Stimulated activated CD4-positive, alpha-beta T cell treated with anti-CD3 and anti-CD28 coated beads, Interleukin-2, amount 100 ng/mL, for 4 hours (primary cell): ENCODE measurements at regions not wholly inside any gene's neighbourhood (a gene's known extent, or its start where the extent isn't known, plus 50 kb on each side); places are given as distances from the start of the nearest gene placed in this dataset.
"Not testable (repeated sequence)": the region's sequence is repeated elsewhere in the genome, so short reads cannot be mapped to it uniquely, and the experiment has no call there.

Source experiments
- DNase-seq: peaks from one replicate; pipeline ENCODE4 v3.0.0-alpha.2; 2020; ENCODE audit warnings: low read depth

DNA sequence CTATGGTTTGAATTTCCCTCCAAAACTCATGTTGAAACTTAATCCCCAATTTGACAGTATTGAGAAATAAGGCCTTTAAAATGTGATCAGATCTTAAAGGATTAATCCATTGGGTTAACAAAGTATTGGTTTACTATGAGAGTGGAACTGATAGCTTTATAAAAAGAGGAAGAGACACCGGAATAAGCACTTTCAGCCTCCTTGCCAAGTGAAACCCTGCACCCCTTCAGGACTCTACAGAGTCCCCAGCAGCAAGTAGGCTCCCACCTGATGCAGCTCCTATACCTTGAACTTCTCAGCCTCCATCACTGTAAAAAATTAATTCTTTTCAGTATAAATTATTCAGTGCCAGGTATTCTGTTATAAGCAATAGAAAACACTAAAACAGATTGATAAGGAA lies 348.3 kb downstream of the CGGBP1 start:
- no peak for DNase-seq

DNA sequence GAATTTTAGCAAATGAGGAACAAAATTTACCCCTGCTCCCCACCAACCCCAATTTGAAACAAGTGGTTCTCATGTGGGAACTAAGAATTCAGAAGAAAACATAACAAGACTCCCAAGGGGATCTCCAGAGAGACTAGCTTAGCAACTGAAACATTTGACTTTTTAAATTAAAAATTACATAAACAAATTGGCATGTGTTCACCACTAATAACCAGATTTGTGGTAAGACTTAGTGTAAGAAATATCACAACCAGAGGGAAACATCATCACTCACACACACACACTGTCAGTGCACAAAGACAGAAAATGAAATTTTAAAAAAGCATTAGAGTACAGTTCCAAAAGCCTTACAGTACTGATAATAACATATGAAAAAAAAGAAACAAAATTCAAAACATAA lies 348.8 kb downstream of the CGGBP1 start:
- no peak for DNase-seq

GRCh38 chr3:87706176-87706575 lies 352.6 kb downstream of the CGGBP1 start:
- DNase-seq: no peak

GRCh38 chr3:87702600-87702999 lies 356.2 kb downstream of the CGGBP1 start:
- DNase-seq: no peak

- no peak for DNase-seq
Measured at GRCh38 chr3:87696124-87697013, 362.4 kb downstream of the CGGBP1 start.

GRCh38 chr3:87694678-87695077 lies 364.1 kb downstream of the CGGBP1 start:
- no peak for DNase-seq

- DNase-seq: no peak
Measured at GRCh38 chr3:87691109-87691508, 367.7 kb downstream of the CGGBP1 start.

- DNase-seq: not testable (repeated sequence)
Measured at GRCh38 chr3:87678984-87679660, 379.7 kb downstream of the CGGBP1 start.

GRCh38 chr3:87674397-87675161 lies 384.2 kb downstream of the CGGBP1 start:
- DNase-seq: no peak

DNA sequence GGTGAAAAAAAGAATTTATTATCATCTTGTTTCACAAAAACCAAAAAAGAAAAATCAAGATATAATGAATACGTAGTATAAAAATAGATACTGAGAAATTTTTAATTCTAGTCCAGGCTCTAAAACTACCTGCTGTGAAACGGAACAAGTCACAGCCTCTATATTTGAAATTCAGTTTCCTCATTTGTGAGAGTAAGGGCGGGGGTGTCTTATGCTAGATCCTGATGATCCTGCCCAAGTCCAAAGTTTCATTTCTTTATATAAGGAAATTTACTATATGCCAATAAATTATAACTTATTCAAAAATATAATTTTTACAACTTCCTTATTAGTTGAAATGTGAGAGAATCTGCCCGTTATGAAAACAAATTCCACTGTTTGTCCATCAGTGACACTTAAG lies 385.7 kb downstream of the CGGBP1 start:
- no peak for DNase-seq

DNA sequence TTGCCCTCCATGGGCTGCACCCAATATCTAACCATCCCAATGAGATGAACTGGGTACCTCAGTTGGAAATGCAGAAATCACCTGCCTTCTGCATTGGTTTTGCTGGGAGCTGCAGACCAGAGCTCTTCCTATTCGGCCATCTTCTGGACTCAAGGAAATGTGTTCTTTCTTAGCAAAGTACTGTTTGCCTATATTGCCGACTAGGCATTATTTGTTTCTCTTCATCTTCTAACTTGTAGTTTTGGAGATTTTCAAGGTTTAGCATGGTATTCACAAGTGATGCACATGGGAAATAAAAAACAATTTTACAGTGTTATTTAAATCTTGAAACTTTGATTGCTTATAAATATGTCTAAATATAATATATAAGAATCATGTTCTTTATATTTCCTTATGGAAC lies 377.8 kb upstream of the POU1F1 start:
- no peak for DNase-seq

DNA sequence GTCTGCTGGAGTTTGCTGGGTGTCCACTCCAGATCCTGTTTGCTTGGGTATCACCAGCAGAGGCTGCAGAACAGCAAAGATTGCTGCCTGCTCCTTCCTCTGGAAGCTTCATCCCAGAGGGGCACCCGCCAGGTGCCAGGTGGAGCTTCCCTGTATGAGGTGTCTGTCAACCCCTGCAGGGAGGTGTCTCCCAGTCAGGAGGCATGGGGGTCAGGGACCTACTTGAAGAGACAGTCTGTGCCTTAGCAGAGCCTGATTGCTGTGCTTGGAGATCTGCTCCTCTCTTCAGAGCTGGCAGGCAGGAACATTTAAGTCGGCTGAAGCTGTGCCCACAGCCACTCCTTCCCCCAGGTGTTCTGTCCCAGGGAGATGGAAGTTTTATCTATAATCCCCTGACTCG lies 376.8 kb upstream of the POU1F1 start:
- DNase-seq: not testable (repeated sequence)

DNA sequence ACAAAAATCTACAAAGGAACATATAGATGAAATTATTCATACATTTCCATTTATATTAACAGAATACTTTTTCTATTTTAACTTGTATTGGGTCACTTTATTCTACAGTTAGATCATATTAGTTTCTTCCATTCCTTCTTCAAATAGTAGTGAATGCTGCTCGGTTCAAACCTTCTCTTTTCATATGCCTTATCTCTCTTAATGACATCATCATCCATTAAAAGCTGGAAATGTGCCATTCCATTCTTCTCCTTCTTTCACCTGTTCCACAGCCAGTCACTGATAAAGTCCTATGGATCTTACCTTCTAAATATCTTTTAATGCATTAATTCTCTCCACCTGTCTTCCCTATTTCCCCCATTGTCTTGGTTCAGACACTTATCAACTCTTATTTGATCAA lies 358.0 kb upstream of the POU1F1 start:
- DNase-seq: no peak

DNA sequence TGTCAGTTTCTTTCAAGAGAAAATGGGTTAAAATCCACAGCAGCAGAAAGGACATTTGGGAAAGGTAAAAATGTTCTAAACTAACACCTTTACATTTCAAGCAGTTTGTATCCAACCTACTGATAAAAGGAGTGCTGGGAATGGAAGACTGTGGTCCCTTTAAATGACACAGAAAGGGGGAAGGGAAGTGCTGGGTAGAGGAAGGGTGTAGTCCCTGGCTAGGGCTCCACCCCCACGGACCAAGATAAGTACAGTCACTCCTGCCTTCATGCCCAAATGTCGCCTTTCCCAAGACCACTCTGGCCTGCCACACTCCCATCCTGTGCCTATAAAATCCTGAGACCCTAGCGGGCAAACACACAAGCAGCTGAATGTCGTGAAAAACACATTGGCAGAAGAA lies 350.9 kb upstream of the POU1F1 start:
- DNase-seq: no peak

GRCh38 chr3:87626546-87626945 lies 350.2 kb upstream of the POU1F1 start:
- no peak for DNase-seq

DNA sequence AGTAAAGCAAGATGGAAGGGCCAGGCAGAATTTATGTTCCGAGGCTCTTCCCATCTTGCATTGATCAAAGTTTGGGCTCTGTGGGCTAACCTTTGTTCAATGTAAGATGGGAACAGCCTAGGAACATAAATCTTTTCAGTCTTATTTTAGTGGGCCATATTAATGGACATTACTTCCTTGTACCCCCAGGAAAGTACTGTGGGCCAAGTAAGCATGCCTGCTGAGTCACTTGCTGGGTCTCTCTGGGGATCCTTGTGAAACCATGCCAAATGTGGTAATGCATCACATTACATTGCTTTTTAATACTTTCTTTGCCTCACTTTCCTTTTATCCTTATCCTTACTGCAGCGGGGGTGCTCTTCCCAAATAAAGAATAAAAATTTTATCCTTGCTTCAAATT lies 349.5 kb upstream of the POU1F1 start:
- DNase-seq: no peak

DNA sequence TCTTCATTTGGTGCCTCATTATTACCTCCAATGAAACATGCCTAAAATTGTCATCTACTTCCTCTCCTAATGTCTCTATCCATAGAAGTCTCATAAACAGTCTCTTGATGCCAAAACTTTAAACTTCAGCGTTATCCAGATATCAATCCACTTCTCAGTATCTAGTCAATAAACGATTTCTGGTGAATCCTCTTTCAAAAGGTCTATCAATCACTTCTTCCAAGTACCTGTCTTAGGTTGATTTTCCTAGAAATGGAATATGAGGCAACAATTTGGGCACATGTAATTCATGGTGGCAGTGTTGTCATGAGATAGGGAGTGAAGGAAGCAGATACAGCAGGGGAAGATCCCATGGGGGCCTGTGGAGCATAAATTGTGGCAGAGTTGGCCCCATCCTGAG lies 348.5 kb upstream of the POU1F1 start:
- no peak for DNase-seq

DNA sequence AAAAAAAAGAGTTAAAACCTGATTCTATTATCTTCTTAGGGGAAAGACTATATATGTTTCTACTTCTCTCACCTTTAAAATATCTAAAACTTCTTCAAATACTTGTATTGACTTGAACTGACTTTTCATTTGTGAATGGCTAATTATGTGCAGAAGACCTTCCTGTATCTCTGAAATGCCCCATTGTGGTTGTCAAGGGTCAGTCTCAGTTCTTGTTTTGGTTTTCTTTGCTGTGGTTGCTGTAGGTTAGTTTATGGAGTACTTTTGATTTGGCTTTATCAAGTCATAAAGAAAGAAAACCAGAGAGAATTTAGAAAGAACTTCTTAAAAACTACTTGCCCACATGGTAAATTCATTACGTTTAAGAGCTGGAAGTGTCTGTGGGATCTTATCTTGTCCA lies 345.3 kb upstream of the POU1F1 start:
- DNase-seq: no peak

DNA sequence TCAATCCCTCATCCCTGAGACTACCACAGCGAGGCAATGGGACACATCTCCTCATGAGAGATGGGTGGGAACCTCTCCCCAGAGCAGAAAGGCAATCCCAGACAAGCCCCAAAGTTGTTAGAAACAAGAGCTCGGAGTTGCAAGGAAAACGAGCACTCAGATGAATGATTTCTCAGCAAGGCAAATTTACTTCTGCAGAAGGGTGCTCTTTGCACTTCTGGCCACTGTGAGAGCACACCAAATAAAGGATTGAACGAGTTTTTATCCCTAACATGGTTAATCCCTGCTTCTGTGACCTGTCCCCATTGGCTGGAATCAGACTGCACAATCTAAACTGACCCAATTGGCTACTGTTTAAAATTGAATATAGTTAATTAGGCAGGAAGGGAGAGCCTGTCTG lies 339.1 kb upstream of the POU1F1 start:
- DNase-seq: no peak

DNA sequence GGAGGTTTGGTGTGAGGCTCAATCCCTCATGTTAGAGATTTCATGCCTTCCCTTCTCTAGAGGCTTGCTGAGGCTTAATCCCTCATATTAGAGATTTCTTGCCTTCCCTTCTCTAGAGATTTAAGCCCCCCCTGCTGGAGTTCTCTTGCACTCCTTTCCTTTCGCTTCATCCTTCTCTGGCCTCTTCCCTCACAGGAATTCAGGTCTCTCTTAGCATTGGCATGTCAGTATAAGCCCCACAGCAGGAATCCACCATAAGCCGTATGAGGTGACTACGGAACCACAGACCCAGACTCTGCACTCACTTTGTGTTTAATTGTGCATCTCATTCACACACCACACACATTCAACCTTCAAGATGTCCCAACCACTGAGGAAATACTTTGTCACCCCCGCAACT lies 338.6 kb upstream of the POU1F1 start:
- no peak for DNase-seq

- DNase-seq: no peak
Measured at GRCh38 chr3:87607234-87607633, 330.9 kb upstream of the POU1F1 start.

DNA sequence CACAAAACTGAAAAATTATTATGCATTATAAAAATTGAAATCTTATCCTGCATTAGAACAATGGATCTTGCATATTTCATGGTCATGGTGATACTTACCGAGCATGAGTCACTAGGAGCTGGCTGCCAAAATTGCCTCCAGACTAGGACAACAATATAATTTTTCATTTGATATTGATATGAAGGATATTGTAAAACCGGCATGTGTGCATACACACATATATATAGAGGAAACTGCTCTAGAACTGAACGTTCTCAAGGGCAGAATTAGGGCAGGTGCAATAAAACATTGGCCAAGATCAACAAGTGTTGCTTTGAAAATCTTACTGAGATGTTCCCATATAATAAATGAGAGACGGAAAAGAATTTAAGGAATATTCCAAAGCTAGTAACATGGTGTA lies 319.4 kb upstream of the POU1F1 start:
- no peak for DNase-seq

DNA sequence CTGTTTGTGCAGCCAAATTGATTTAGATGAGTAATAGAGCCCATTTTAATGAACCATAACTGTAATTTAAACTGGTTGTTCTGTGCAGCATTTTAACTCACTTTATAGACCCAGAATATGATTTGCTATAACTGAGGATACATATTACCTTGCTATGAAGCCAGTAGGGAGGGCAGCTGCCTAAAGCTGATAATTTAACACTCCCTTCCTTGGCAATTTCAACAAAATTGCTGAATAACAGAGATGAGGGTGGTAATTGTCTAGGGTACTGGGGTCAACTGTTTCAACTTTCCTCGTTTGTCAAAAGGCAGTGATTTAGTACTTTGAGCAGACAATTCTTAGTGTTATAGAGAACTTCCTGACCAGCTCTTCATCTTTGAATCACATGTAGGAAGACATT lies 304.9 kb upstream of the POU1F1 start:
- DNase-seq: no peak
